Liver (tissue), 3 donors: ENCODE measurements at regions not wholly inside any gene's neighbourhood (a gene's known extent, or its start where the extent isn't known, plus 50 kb on each side); places are given as distances from the start of the nearest gene placed in this dataset.

Experiments
- HNF4A ChIP-seq, 2 donors: conservative IDR thresholded peaks; 2 replicates each; pipeline ENCODE4 v1.6.1; 2016; ENCODE audit warnings: antibody characterized with exemption in 2 of 2, mild to moderate bottlenecking in 2 of 2
- RAD21 ChIP-seq, 2 donors: IDR thresholded peaks; 2 replicates each; pipeline ENCODE4 v1.6.1; 2016; ENCODE audit warnings: antibody characterized with exemption in 2 of 2, mild to moderate bottlenecking in 2 of 2
- RXRA ChIP-seq, 2 donors: IDR thresholded peaks; 2 replicates each; pipeline ENCODE4 v1.6.1; 2017 to 2018; ENCODE audit warnings: antibody characterized with exemption in 2 of 2, mild to moderate bottlenecking in 1 of 2
- SP1 ChIP-seq: IDR thresholded peaks from 2 replicates; pipeline ENCODE4 v1.6.1; 2018; ENCODE audit warnings: antibody characterized with exemption, mild to moderate bottlenecking
- YY1 ChIP-seq: IDR thresholded peaks from 2 replicates; pipeline ENCODE4 v1.6.1; 2016; ENCODE audit warnings: antibody characterized with exemption, mild to moderate bottlenecking
- TF ChIP-seq, protein P1 (sequence below): fragments of 150-350 bp; IDR thresholded peaks from 2 replicates; pipeline ENCODE4 v1.5.1; 2017; ENCODE audit warnings: improper control_type of control experiment, low read depth, low read length; ENCODE audit not compliant: missing input control
- TF ChIP-seq, protein P2 (sequence below): IDR thresholded peaks from 2 replicates; pipeline ENCODE4 v1.6.1; 2016; ENCODE audit warnings: antibody characterized with exemption
- donor health status: healthy.
- donor health status: healthy.

DNA sequence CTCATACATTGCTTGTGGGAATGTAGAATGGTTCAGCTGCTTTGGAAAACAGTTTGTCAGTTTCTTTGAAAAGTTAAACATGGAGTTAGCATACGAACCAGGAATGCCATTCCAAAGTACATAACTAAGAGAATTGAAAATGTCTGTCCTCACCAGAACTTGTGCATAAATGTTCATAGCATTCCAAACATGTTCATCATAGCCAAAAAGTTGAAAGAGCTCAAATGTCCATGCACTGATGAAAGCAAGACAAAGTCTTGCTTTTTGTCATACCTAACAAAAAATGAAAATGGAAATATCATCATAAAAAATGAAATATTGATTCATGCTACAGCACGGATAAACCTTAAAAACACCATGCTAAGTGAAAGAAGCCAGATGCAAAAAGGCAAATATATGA is 408.8 kb upstream of the UBE2E3 start:
- TF ChIP-seq RXRA (IDR thresholded peaks at IDR 0.05), result no peak
- TF ChIP-seq, protein P1, sequence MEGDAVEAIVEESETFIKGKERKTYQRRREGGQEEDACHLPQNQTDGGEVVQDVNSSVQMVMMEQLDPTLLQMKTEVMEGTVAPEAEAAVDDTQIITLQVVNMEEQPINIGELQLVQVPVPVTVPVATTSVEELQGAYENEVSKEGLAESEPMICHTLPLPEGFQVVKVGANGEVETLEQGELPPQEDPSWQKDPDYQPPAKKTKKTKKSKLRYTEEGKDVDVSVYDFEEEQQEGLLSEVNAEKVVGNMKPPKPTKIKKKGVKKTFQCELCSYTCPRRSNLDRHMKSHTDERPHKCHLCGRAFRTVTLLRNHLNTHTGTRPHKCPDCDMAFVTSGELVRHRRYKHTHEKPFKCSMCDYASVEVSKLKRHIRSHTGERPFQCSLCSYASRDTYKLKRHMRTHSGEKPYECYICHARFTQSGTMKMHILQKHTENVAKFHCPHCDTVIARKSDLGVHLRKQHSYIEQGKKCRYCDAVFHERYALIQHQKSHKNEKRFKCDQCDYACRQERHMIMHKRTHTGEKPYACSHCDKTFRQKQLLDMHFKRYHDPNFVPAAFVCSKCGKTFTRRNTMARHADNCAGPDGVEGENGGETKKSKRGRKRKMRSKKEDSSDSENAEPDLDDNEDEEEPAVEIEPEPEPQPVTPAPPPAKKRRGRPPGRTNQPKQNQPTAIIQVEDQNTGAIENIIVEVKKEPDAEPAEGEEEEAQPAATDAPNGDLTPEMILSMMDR, result no peak
- TF ChIP-seq HNF4A (conservative IDR thresholded peaks at IDR 0.05), result no peak
- no peak for TF ChIP-seq SP1
- no peak for TF ChIP-seq RAD21 (IDR thresholded peaks at IDR 0.05)
- TF ChIP-seq, protein P2, sequence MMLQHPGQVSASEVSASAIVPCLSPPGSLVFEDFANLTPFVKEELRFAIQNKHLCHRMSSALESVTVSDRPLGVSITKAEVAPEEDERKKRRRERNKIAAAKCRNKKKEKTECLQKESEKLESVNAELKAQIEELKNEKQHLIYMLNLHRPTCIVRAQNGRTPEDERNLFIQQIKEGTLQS, result no peak
- TF ChIP-seq YY1, result no peak
